Colonic mucosa (tissue), 4 donors: ENCODE measurements at regions not wholly inside any gene's neighbourhood (a gene's known extent, or its start where the extent isn't known, plus 50 kb on each side); places are given as distances from the start of the nearest gene placed in this dataset.

Experiments
- DNase-seq: peaks from one replicate; pipeline ENCODE4 v3.0.0-alpha.2; 2020
- H3K27ac ChIP-seq: fragments of 200-600 bp; one replicate; pipeline ENCODE4 v1.8.0; 2021
- H3K27me3 ChIP-seq: fragments of 200-600 bp; one replicate; pipeline ENCODE4 v1.8.0; 2021
- H3K36me3 ChIP-seq: fragments of 200-600 bp; one replicate; pipeline ENCODE4 v1.8.0; 2021
- H3K4me1 ChIP-seq: fragments of 200-600 bp; one replicate; pipeline ENCODE4 v1.8.0; 2021; ENCODE audit warnings: mild to moderate bottlenecking
- H3K4me3 ChIP-seq: fragments of 200-600 bp; one replicate; pipeline ENCODE4 v1.8.0; 2021
- H3K9ac ChIP-seq, 2 donors: one replicate each; pipeline ENCODE4 v1.7.0; 2013; ENCODE audit warnings: control low read depth in 2 of 2, low read depth in 2 of 2, low read length in 2 of 2
- H3K9me3 ChIP-seq: fragments of 200-600 bp; one replicate; pipeline ENCODE4 v1.8.0; 2021
- intact Hi-C: fragments of 100-400 bp; cut with DNase I; formaldehyde crosslinking; loops from one replicate; pipeline ENCODE4 v1.14.1; 2022
- TF ChIP-seq, protein P1 (sequence below): fragments of 200-600 bp; IDR thresholded peaks from one replicate; pipeline ENCODE4 v1.8.0; 2022; ENCODE audit warnings: antibody characterized with exemption, mild to moderate bottlenecking
- donor health status: healthy.
- donor health status: DM: no; HTN: no; CAD: no.
- donor health status: DM: no; HTN: no; CAD: no.

DNA sequence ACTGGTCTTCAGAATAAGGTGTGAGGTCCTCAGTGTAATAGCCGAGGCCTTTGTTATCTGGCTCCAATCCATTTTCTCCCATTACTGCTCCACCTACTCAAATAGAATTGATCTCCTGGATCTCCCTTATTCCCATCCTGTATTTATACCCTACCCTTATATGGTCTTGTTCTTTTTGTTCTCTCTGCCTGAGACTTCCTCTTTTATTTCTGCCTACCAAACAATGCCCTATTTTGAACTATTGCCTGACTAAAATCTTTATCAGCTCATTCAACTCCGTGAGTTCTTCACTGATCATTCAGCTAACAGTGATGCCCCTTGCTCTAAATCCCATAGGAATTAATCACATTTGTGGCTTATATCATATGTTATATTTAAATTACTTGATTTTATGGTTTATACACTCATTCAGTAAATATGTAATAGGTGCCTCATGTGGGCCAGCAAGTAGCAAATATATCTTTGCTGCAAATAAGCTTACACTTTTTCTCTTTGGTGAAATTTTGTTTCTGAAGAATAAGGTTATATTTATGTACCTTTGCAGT, 417.5 kb upstream of the MEF2C start:
- no peak overlapping the region for H3K9ac ChIP-seq
- H3K27me3 ChIP-seq = no peaks in the 10 kb centered on the region
- H3K27ac ChIP-seq = no peak overlapping the region
- no peaks in the 10 kb centered on the region for H3K9me3 ChIP-seq
- no peak overlapping the region for H3K4me3 ChIP-seq
- H3K4me1 ChIP-seq = no peaks in the 10 kb centered on the region
- no peaks in the 10 kb centered on the region for H3K36me3 ChIP-seq
- DNase-seq = no peak
- TF ChIP-seq, protein P1, sequence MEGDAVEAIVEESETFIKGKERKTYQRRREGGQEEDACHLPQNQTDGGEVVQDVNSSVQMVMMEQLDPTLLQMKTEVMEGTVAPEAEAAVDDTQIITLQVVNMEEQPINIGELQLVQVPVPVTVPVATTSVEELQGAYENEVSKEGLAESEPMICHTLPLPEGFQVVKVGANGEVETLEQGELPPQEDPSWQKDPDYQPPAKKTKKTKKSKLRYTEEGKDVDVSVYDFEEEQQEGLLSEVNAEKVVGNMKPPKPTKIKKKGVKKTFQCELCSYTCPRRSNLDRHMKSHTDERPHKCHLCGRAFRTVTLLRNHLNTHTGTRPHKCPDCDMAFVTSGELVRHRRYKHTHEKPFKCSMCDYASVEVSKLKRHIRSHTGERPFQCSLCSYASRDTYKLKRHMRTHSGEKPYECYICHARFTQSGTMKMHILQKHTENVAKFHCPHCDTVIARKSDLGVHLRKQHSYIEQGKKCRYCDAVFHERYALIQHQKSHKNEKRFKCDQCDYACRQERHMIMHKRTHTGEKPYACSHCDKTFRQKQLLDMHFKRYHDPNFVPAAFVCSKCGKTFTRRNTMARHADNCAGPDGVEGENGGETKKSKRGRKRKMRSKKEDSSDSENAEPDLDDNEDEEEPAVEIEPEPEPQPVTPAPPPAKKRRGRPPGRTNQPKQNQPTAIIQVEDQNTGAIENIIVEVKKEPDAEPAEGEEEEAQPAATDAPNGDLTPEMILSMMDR = no peak
- intact Hi-C loops = no loop called here

DNA sequence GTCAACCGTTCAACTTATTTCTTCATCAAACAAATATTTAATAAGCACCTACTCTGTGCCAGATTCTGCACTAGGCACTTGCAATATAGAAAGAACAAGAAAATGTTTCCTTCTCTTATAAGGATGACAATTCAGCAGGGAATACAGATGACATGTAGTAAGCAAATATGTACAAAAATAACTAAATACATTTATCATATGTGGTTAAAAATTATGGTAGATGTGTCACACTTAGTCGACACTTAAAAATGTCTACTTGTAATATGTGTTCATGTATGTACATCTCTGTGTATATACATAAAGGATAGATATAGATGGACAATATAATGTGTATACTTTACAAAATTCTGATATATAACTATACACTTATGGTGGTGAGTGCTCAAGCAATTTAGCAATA, 417.0 kb upstream of the MEF2C start:
- H3K4me3 ChIP-seq = no peak overlapping the region
- TF ChIP-seq, protein P1 = no peak
- H3K27me3 ChIP-seq = no peaks in the 10 kb centered on the region
- no peaks in the 10 kb centered on the region for H3K9me3 ChIP-seq
- no peaks in the 10 kb centered on the region for H3K36me3 ChIP-seq
- no peak overlapping the region for H3K27ac ChIP-seq
- intact Hi-C loops = no loop called here
- H3K4me1 ChIP-seq = no peaks in the 10 kb centered on the region
- no peak overlapping the region for H3K9ac ChIP-seq
- no peak for DNase-seq

DNA sequence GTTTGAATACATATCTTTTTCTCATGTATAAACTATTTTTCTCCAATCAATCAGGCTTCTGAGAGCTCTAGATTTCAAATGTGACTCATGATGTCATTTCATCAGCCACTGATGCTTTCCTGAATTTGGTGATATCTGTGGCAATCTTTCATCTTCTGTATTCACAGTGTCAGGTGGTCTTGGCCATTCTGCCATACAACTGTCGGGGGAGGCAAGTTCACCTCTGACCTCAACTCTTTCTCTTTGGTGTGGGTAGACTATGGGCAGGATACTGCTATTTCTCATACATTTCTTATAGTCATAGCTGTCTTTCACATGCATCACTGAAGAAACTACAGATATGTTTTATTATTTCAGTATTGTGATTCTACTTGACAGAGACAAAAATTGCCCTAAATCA, 414.1 kb upstream of the MEF2C start:
- Histone ChIP-seq H3K4me3 (no peak overlapping the region), H3K9me3 (no peaks in the 10 kb centered on the region), H3K27ac (no peak overlapping the region), H3K4me1 (no peaks in the 10 kb centered on the region), H3K36me3 (no peaks in the 10 kb centered on the region), H3K9ac (no peak overlapping the region), H3K27me3 (no peaks in the 10 kb centered on the region)
- intact Hi-C loops = no loop called here
- TF ChIP-seq, protein P1 = no peak
- no peak for DNase-seq

DNA sequence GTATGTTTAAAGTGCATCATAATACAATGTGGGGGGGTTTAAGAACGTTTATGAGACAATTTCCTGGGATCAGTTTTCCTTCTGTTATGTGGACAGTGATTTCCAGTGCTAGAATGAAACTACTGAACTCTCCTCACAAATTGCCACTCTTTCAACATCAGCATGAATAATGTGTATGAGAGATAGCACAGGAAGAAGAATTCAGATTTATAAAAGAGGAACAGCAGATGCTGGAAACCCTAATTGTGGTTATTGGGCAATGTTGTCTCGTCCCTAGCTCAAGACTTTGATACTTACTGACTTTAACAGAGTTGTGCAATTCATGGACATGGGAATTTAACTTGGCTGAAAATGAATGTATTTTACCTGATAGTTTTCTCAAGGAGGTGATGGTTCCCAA, 410.8 kb upstream of the MEF2C start:
- Histone ChIP-seq H3K36me3 (no peaks in the 10 kb centered on the region), H3K4me3 (no peak overlapping the region), H3K27ac (no peak overlapping the region), H3K27me3 (no peaks in the 10 kb centered on the region), H3K4me1 (no peaks in the 10 kb centered on the region), H3K9ac (no peak overlapping the region), H3K9me3 (no peaks in the 10 kb centered on the region)
- intact Hi-C loops = no loop called here
- no peak for DNase-seq
- TF ChIP-seq, protein P1 = no peak

DNA sequence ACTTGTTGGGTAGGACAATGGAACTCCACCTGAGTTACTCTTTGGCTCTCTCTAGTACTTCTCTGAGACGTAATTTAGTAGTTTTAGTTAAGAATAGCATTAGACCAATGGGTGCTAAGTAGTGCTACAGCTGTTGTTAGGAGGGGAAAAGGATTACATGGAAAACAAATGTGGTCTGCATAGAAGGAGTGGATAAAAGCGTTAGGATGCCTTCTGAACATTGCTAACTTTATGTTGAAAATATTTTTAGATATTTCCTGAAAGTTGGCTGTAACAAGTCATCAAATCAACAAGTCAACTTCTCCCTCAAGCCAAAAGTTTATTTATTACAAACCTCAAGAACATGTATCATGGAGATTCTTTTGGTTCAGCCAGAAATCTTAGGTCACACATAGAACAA, 409.5 kb upstream of the MEF2C start:
- intact Hi-C loops = no loop called here
- no peaks in the 10 kb centered on the region for H3K9me3 ChIP-seq
- H3K27ac ChIP-seq = no peak overlapping the region
- TF ChIP-seq, protein P1 = no peak
- H3K27me3 ChIP-seq = no peaks in the 10 kb centered on the region
- no peak overlapping the region for H3K4me3 ChIP-seq
- DNase-seq = no peak
- no peaks in the 10 kb centered on the region for H3K36me3 ChIP-seq
- no peaks in the 10 kb centered on the region for H3K4me1 ChIP-seq
- no peak overlapping the region for H3K9ac ChIP-seq

DNA sequence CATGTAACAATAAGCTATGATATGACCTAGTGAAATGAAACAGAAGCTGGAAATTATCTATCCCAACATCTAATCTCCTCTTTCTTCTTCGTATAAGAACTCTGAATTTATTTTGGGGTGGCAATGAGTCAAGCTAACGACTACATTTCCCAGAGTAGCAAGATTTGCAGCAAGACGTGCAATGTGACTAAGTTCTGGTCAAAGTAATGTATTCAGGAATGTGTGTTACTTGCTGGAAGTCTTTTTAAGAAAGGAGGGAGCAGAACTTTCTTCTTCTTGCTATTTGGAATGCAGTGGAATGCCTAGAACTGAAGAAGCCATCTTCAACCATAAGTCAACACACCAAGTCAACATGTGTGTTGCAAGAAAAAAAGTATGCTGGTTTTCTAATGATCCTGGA, 406.6 kb upstream of the MEF2C start:
- Histone ChIP-seq H3K9ac (no peak overlapping the region), H3K4me1 (no peaks in the 10 kb centered on the region)
- no peak for DNase-seq

More for the DNA sequence above, 406.6 kb upstream of the MEF2C start:
- TF ChIP-seq, protein P1 = no peak
- Histone ChIP-seq H3K9me3 (no peaks in the 10 kb centered on the region), H3K27ac (no peak overlapping the region), H3K36me3 (no peaks in the 10 kb centered on the region), H3K27me3 (no peaks in the 10 kb centered on the region), H3K4me3 (no peak overlapping the region)
- intact Hi-C loops = no loop called here
